ENCODE measurements at regions not wholly inside any gene's neighbourhood (a gene's known extent, or its start where the extent isn't known, plus 50 kb on each side); places are given as distances from the start of the nearest gene placed in this dataset.
"Not testable (repeated sequence)": the region's sequence is repeated elsewhere in the genome, so short reads cannot be mapped to it uniquely, and the experiment has no call there.

GRCh38 chr3:20984594-20985205, 766.3 kb downstream of the ZNF385D start:
- no peak for TF ChIP-seq Cebpa-rat (IDR thresholded peaks at IDR 0.05)
- Histone ChIP-seq H3K9ac (no peak overlapping the region), H3K4me2 (no peak overlapping the region), H3K9me3 (replicated peaks in 1 of 11) (no peaks in the 10 kb centered on the region), H3K27ac (no peak overlapping the region), H3K4me1 (no peaks in the 10 kb centered on the region), H3K36me3 (no peaks in the 10 kb centered on the region), H3K27me3 (no peaks in the 10 kb centered on the region), H3K4me3 (no peak overlapping the region), H4K20me1 (no peaks in the 10 kb centered on the region)

GRCh38 chr3:20975188-20975651, 775.8 kb downstream of the ZNF385D start:
- TF ChIP-seq Cebpa-rat (IDR thresholded peaks at IDR 0.05): no peak
- no peaks in the 10 kb centered on the region for H3K36me3 ChIP-seq
- H3K27ac ChIP-seq: no peak overlapping the region
- H3K4me3 ChIP-seq: no peak overlapping the region
- H3K4me1 ChIP-seq: no peaks in the 10 kb centered on the region
- no peaks in the 10 kb centered on the region for H3K9me3 ChIP-seq (replicated peaks in 1 of 11)
- no peak overlapping the region for H3K4me2 ChIP-seq
- no peaks in the 10 kb centered on the region for H3K27me3 ChIP-seq
- no peak overlapping the region for H3K9ac ChIP-seq
- H4K20me1 ChIP-seq: no peaks in the 10 kb centered on the region

DNA sequence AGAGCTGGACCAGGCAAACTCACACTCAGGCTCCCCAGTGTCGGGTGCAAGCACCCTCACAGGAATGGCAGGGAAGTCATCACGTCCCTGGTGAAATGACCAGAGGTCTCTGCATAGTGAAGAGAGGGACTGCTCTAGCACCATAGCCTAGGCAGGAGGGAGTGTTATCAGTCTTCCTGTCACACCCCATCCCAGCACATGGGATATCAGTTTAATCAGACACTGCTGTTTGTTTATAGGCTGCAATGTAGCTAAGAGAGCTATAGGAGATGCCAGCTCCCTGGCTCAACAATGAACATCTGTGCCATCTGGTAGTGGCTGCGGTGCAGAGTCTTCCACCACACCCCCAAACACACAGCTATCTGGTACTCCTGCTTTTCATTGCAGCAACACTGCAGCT, 776.6 kb downstream of the ZNF385D start:
- H3K4me1 ChIP-seq: no peaks in the 10 kb centered on the region
- TF ChIP-seq Cebpa-rat (IDR thresholded peaks at IDR 0.05): no peak

GRCh38 chr3:20970807-20971206, 780.2 kb downstream of the ZNF385D start:
- not testable (repeated sequence) for H3K4me1 ChIP-seq; H3K36me3 ChIP-seq; H3K27me3 ChIP-seq; H4K20me1 ChIP-seq; H3K27ac ChIP-seq; H3K9me3 ChIP-seq (replicated peaks in 1 of 11); H3K9ac ChIP-seq; H3K4me3 ChIP-seq; H3K4me2 ChIP-seq

More for the DNA sequence above, 776.6 kb downstream of the ZNF385D start:
- Histone ChIP-seq H3K4me3 (no peak overlapping the region), H3K27ac (no peak overlapping the region), H3K4me2 (no peak overlapping the region), H3K9me3 (replicated peaks in 1 of 11) (no peaks in the 10 kb centered on the region), H3K27me3 (no peaks in the 10 kb centered on the region), H4K20me1 (no peaks in the 10 kb centered on the region), H3K9ac (no peak overlapping the region), H3K36me3 (no peaks in the 10 kb centered on the region)

- H3K9me3 ChIP-seq (replicated peaks in 1 of 11); H3K4me3 ChIP-seq; H3K27me3 ChIP-seq; H3K9ac ChIP-seq; H3K4me1 ChIP-seq; H3K27ac ChIP-seq; H3K36me3 ChIP-seq; H4K20me1 ChIP-seq; H3K4me2 ChIP-seq: not testable (repeated sequence)
These were observed 781.5 kb upstream of the SGO1 start for GRCh38 chr3:20967485-20967884.

GRCh38 chr3:20958161-20958560, 772.2 kb upstream of the SGO1 start:
- Histone ChIP-seq H3K4me2 (no peak overlapping the region), H3K9me3 (replicated peaks in 1 of 11) (no peaks in the 10 kb centered on the region), H3K4me3 (no peak overlapping the region), H3K9ac (no peak overlapping the region), H3K27ac (no peak overlapping the region), H3K36me3 (no peaks in the 10 kb centered on the region), H3K4me1 (no peaks in the 10 kb centered on the region), H3K27me3 (no peaks in the 10 kb centered on the region), H4K20me1 (no peaks in the 10 kb centered on the region)
- TF ChIP-seq Cebpa-rat (IDR thresholded peaks at IDR 0.05): no peak

GRCh38 chr3:20945892-20946291, 759.9 kb upstream of the SGO1 start:
- Histone ChIP-seq H3K9ac (no peak overlapping the region), H3K4me3 (no peak overlapping the region), H4K20me1 (no peaks in the 10 kb centered on the region), H3K27ac (no peak overlapping the region), H3K36me3 (no peaks in the 10 kb centered on the region), H3K4me1 (no peaks in the 10 kb centered on the region), H3K27me3 (no peaks in the 10 kb centered on the region), H3K4me2 (no peak overlapping the region), H3K9me3 (replicated peaks in 1 of 11) (peaks cover 0 to 6% (median 0%) of the 10 kb centered on the region in 11 experiments; a peak in 6 of 22 replicates)
- no peak for TF ChIP-seq Cebpa-rat (IDR thresholded peaks at IDR 0.05)

- H4K20me1 ChIP-seq: no peaks in the 10 kb centered on the region
- TF ChIP-seq Cebpa-rat (IDR thresholded peaks at IDR 0.05): no peak
- no peaks in the 10 kb centered on the region for H3K9me3 ChIP-seq (replicated peaks in 1 of 11)
- H3K9ac ChIP-seq: no peak overlapping the region
- H3K36me3 ChIP-seq: no peaks in the 10 kb centered on the region
- no peak overlapping the region for H3K4me2 ChIP-seq
- no peak overlapping the region for H3K4me3 ChIP-seq
- no peak overlapping the region for H3K27ac ChIP-seq
- H3K27me3 ChIP-seq: no peaks in the 10 kb centered on the region
- no peaks in the 10 kb centered on the region for H3K4me1 ChIP-seq
These were observed 749.8 kb upstream of the SGO1 start for GRCh38 chr3:20935791-20936190.

DNA sequence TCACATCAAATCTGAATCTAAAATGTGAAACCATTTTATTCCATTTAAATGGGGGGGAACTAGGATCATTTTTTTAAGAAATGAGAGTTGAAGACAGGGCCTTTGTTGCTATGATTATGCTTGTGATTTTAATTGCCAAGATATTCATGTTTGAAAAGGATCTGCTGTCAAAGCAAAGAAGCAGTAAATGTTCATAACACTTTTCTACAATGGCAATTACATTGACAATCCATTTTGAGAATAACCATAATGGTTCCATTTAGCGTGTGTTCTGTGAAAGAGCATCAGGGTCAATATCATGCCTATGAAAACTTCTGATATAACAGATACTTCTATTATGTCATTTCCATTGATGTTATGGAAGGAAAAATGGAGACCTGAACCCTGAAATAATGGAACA, 745.8 kb upstream of the SGO1 start:
- no peaks in the 10 kb centered on the region for H3K27me3 ChIP-seq

GRCh38 chr3:20930034-20930433, 744.0 kb upstream of the SGO1 start:
- Histone ChIP-seq H3K9ac (no peak overlapping the region), H3K36me3 (no peaks in the 10 kb centered on the region), H3K4me2 (no peak overlapping the region), H4K20me1 (no peaks in the 10 kb centered on the region), H3K27me3 (no peaks in the 10 kb centered on the region), H3K9me3 (replicated peaks in 1 of 11) (no peaks in the 10 kb centered on the region), H3K27ac (no peak overlapping the region), H3K4me3 (no peak overlapping the region), H3K4me1 (no peaks in the 10 kb centered on the region)
- no peak for TF ChIP-seq Cebpa-rat (IDR thresholded peaks at IDR 0.05)

More for the DNA sequence above, 745.8 kb upstream of the SGO1 start:
- H3K27ac ChIP-seq: no peak overlapping the region
- no peak for TF ChIP-seq Cebpa-rat (IDR thresholded peaks at IDR 0.05)
- no peak overlapping the region for H3K9ac ChIP-seq
- no peaks in the 10 kb centered on the region for H3K4me1 ChIP-seq
- H3K36me3 ChIP-seq: no peaks in the 10 kb centered on the region
- no peaks in the 10 kb centered on the region for H4K20me1 ChIP-seq
- H3K9me3 ChIP-seq (replicated peaks in 1 of 11): no peaks in the 10 kb centered on the region
- no peak overlapping the region for H3K4me3 ChIP-seq
- no peak overlapping the region for H3K4me2 ChIP-seq

Data from BLaER1 treated with 17β-estradiol and CSF1 and Interleukin-3, amounts not matched to agents 10 nM and 100 nM (cell line).